SJSA1 (cell line): ENCODE measurements at regions not wholly inside any gene's neighbourhood (a gene's known extent, or its start where the extent isn't known, plus 50 kb on each side); places are given as distances from the start of the nearest gene placed in this dataset.

Experiments
- DNase-seq, 2 experiments: peaks; one replicate each; pipeline ENCODE4 v3.0.0-alpha.2; 2015 to 2020; ENCODE audit warnings: low spot score in 2 of 2, low read depth in 1 of 2
- H3K27ac ChIP-seq: fragments of 250-450 bp; sonication (Bioruptor Pico); 2 replicates; pipeline ENCODE4 v1.5.1; 2020; ENCODE audit warnings: mild to moderate bottlenecking, moderate library complexity
- H3K27me3 ChIP-seq: fragments of 250-450 bp; sonication (Bioruptor Pico); replicated peaks from 2 replicates; pipeline ENCODE4 v1.5.1; 2020; ENCODE audit warnings: mild to moderate bottlenecking, moderate library complexity
- H3K36me3 ChIP-seq: fragments of 250-450 bp; sonication (Bioruptor Pico); 2 replicates; pipeline ENCODE4 v1.5.1; 2020; ENCODE audit warnings: mild to moderate bottlenecking
- H3K4me1 ChIP-seq: fragments of 250-450 bp; sonication (Bioruptor Pico); replicated peaks from 2 replicates; pipeline ENCODE4 v1.6.1; 2021; ENCODE audit warnings: mild to moderate bottlenecking
- H3K4me3 ChIP-seq: fragments of 250-450 bp; sonication (Bioruptor Pico); 2 replicates; pipeline ENCODE4 v1.5.1; 2020; ENCODE audit warnings: mild to moderate bottlenecking
- H3K9me3 ChIP-seq: fragments of 250-450 bp; sonication (Bioruptor Pico); replicated peaks from 2 replicates; pipeline ENCODE4 v1.5.1; 2020; ENCODE audit warnings: mild to moderate bottlenecking

DNA sequence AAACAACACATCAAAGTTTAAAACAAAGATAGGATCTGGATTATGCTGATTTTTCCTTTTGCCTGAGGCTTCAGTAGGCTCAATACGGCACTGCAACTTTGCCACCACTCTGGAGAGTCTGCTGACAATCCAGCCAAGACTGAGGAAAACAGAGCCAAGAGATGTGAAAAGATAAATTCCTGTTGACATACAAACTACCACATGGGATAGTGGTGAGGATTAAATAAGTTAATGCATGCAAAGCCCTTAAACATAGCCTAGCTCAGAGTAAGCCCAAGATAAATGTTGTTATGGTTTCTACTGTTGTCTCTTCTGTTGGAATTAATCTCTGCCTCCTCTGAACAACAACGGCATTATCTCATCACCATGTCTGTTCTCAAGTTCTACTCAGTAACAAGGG, 245.9 kb upstream of the LMCD1 start:
- DNase-seq = no peak
- no peaks in the 10 kb centered on the region for H3K27me3 ChIP-seq

GRCh38 chr3:8256441-8257071, 245.1 kb upstream of the LMCD1 start:
- H3K27ac ChIP-seq = no peak overlapping the region
- no peak overlapping the region for H3K4me3 ChIP-seq
- no peak for DNase-seq
- H3K36me3 ChIP-seq = no peaks in the 10 kb centered on the region
- H3K9me3 ChIP-seq = no peaks in the 10 kb centered on the region
- no peaks in the 10 kb centered on the region for H3K27me3 ChIP-seq
- no peaks in the 10 kb centered on the region for H3K4me1 ChIP-seq

More for the DNA sequence above, 245.9 kb upstream of the LMCD1 start:
- Histone ChIP-seq H3K4me1 (no peaks in the 10 kb centered on the region), H3K36me3 (no peaks in the 10 kb centered on the region), H3K9me3 (no peaks in the 10 kb centered on the region), H3K27ac (no peak overlapping the region), H3K4me3 (no peak overlapping the region)

- Histone ChIP-seq H3K27me3 (no peaks in the 10 kb centered on the region), H3K4me1 (no peaks in the 10 kb centered on the region), H3K27ac (no peak overlapping the region), H3K9me3 (no peaks in the 10 kb centered on the region), H3K36me3 (no peaks in the 10 kb centered on the region), H3K4me3 (no peak overlapping the region)
- DNase-seq = no peak
These were observed 240.6 kb upstream of the LMCD1 start for GRCh38 chr3:8261018-8261417.

- H3K27me3 ChIP-seq = no peaks in the 10 kb centered on the region
- DNase-seq = no peak
These were observed 234.9 kb upstream of the LMCD1 start for GRCh38 chr3:8266730-8267131.

GRCh38 chr3:8273479-8273878, 228.1 kb upstream of the LMCD1 start:
- no peaks in the 10 kb centered on the region for H3K36me3 ChIP-seq
- DNase-seq = no peak
- H3K4me3 ChIP-seq = no peak overlapping the region

More at GRCh38 chr3:8266730-8267131, 234.9 kb upstream of the LMCD1 start:
- H3K9me3 ChIP-seq = no peaks in the 10 kb centered on the region
- no peak overlapping the region for H3K27ac ChIP-seq
- no peak overlapping the region for H3K4me3 ChIP-seq
- H3K36me3 ChIP-seq = no peaks in the 10 kb centered on the region
- no peaks in the 10 kb centered on the region for H3K4me1 ChIP-seq

GRCh38 chr3:8276056-8276455, 225.6 kb upstream of the LMCD1 start:
- Histone ChIP-seq H3K4me3 (no peak overlapping the region), H3K27ac (no peak overlapping the region), H3K27me3 (no peaks in the 10 kb centered on the region), H3K4me1 (no peaks in the 10 kb centered on the region), H3K9me3 (no peaks in the 10 kb centered on the region), H3K36me3 (no peaks in the 10 kb centered on the region)
- no peak for DNase-seq

More at GRCh38 chr3:8273479-8273878, 228.1 kb upstream of the LMCD1 start:
- Histone ChIP-seq H3K4me1 (no peaks in the 10 kb centered on the region), H3K9me3 (no peaks in the 10 kb centered on the region), H3K27me3 (no peaks in the 10 kb centered on the region), H3K27ac (no peak overlapping the region)

GRCh38 chr3:8276506-8276905, 225.1 kb upstream of the LMCD1 start:
- H3K27me3 ChIP-seq = no peaks in the 10 kb centered on the region
- H3K4me1 ChIP-seq = no peaks in the 10 kb centered on the region
- no peaks in the 10 kb centered on the region for H3K36me3 ChIP-seq
- H3K4me3 ChIP-seq = no peak overlapping the region
- no peak for DNase-seq
- H3K27ac ChIP-seq = no peak overlapping the region
- H3K9me3 ChIP-seq = no peaks in the 10 kb centered on the region

DNA sequence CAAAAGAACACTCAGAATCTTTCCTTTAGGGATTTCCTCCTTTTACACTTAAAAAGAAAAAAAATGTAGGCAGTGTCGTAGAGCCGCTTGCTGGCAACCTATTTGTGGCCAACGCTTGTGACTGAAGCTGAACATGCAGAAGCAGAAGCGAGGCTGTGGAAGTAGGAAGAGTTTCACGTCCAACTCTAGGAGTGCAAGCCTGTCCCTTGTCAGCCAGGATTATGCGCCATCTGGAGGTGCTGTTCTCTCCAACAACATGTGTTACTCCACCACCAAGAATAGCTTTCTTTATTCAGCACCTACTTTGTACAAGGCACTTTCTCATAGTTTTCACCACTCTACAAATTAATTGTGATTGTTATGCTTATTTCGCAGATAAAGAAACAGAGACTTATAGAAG, 223.2 kb upstream of the LMCD1 start:
- no peaks in the 10 kb centered on the region for H3K9me3 ChIP-seq
- H3K4me3 ChIP-seq = no peak overlapping the region
- H3K4me1 ChIP-seq = no peaks in the 10 kb centered on the region
- no peak overlapping the region for H3K27ac ChIP-seq
- no peaks in the 10 kb centered on the region for H3K36me3 ChIP-seq
- no peak for DNase-seq
- H3K27me3 ChIP-seq = no peaks in the 10 kb centered on the region

GRCh38 chr3:8279476-8279875, 222.1 kb upstream of the LMCD1 start:
- DNase-seq = no peak
- no peak overlapping the region for H3K4me3 ChIP-seq
- no peaks in the 10 kb centered on the region for H3K36me3 ChIP-seq
- no peaks in the 10 kb centered on the region for H3K9me3 ChIP-seq
- H3K27ac ChIP-seq = no peak overlapping the region
- H3K27me3 ChIP-seq = no peaks in the 10 kb centered on the region
- H3K4me1 ChIP-seq = no peaks in the 10 kb centered on the region

DNA sequence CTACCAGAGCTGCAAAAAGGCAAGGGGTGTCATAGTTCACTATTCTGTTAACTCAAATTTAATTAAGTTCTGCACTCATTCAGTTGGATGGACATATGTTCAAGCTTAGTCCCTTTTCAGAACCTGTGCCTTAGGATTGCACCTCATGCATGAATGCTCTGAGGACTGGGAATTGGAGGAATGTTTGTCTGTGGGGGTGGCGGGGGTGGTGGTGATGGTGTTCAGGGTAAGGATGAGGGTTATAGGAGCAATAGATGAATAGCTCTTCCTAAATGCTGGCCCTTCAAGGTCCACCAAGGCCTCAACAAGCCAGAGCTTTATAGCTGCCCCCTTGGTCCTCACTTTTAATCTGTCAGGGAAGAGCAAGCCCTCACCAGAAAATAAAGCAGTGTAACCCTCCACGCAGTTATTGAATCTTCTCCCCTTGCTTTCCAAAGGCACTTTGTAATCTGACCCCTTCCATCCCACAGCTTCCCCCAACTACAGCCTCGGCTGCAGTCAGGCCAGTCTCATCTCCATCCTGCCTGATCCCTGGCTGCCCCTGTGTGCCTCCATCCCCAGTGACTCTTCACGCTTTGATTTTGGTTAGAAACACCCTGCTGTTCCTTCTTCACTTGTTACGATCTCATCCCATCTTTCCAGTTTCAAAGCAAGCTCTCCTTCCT, 221.6 kb upstream of the LMCD1 start:
- Histone ChIP-seq H3K27me3 (no peaks in the 10 kb centered on the region), H3K36me3 (no peaks in the 10 kb centered on the region), H3K27ac (no peak overlapping the region), H3K4me1 (no peaks in the 10 kb centered on the region), H3K4me3 (no peak overlapping the region), H3K9me3 (no peaks in the 10 kb centered on the region)
- DNase-seq = no peak

DNA sequence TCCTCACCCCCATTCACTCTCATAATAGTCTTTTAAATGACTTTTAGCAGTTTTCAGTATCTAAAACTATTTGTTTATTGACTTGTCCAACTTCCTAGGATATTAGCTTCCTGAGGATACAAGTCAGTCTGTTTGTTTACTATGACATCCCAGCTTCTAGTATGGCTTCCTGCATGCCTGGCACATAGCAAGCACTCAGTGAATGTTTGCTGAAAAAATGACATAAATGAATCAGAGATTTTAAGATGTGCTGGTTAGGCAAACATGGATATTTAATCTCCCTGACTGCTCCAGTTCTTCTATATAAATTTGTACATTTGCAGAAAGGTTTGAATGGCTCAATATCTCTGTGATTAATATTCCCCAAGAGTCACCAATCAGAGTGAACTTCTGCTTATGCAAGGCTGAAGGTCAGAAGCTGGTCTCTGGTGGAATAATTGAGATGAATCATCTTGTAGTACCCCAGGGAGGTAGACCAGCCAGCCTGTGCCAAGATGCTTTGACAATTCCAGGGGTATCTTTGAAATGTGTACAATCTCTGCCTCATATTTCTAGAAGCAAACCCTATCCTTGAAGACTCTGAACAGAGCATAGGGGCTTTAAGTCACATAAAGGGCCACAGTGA, 219.0 kb upstream of the LMCD1 start:
- Histone ChIP-seq H3K9me3 (no peaks in the 10 kb centered on the region), H3K4me1 (no peaks in the 10 kb centered on the region)
- no peak for DNase-seq

GRCh38 chr3:8283193-8283592, 218.4 kb upstream of the LMCD1 start:
- no peaks in the 10 kb centered on the region for H3K9me3 ChIP-seq

More for the DNA sequence above, 219.0 kb upstream of the LMCD1 start:
- Histone ChIP-seq H3K27me3 (no peaks in the 10 kb centered on the region), H3K4me3 (no peak overlapping the region), H3K27ac (no peak overlapping the region), H3K36me3 (no peaks in the 10 kb centered on the region)

GRCh38 chr3:8286086-8286485, 215.5 kb upstream of the LMCD1 start:
- Histone ChIP-seq H3K4me1 (no peaks in the 10 kb centered on the region), H3K27ac (no peak overlapping the region), H3K4me3 (no peak overlapping the region), H3K9me3 (no peaks in the 10 kb centered on the region), H3K27me3 (no peaks in the 10 kb centered on the region), H3K36me3 (no peaks in the 10 kb centered on the region)
- no peak for DNase-seq

More at GRCh38 chr3:8283193-8283592, 218.4 kb upstream of the LMCD1 start:
- DNase-seq = no peak
- H3K27me3 ChIP-seq = no peaks in the 10 kb centered on the region
- no peaks in the 10 kb centered on the region for H3K36me3 ChIP-seq
- no peak overlapping the region for H3K27ac ChIP-seq
- H3K4me1 ChIP-seq = no peaks in the 10 kb centered on the region
- no peak overlapping the region for H3K4me3 ChIP-seq

DNA sequence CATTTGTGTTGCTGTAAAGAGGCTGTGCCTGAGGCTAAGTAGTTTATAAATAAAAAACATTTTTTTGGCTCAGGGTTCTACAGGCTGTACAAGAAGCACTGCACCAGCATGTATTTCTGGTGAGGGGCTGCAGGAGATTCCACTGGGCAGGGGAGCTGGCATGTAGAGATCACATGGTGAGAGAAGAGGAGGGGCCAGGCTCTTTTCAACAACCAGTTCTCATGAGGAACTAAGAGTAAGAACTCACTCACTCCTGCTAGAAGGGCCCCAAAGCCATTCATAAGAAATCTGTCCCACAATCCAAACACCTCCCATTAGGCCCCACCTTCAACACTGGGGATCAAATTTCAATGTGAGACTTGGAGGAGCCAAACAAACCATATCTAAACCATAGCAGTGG, 214.9 kb upstream of the LMCD1 start:
- Histone ChIP-seq H3K4me1 (no peaks in the 10 kb centered on the region), H3K27me3 (no peaks in the 10 kb centered on the region), H3K36me3 (no peaks in the 10 kb centered on the region), H3K9me3 (no peaks in the 10 kb centered on the region), H3K4me3 (no peak overlapping the region), H3K27ac (no peak overlapping the region)
- no peak for DNase-seq
